ENCODE measurements at regions not wholly inside any gene's neighbourhood (a gene's known extent, or its start where the extent isn't known, plus 50 kb on each side); places are given as distances from the start of the nearest gene placed in this dataset.

DNA sequence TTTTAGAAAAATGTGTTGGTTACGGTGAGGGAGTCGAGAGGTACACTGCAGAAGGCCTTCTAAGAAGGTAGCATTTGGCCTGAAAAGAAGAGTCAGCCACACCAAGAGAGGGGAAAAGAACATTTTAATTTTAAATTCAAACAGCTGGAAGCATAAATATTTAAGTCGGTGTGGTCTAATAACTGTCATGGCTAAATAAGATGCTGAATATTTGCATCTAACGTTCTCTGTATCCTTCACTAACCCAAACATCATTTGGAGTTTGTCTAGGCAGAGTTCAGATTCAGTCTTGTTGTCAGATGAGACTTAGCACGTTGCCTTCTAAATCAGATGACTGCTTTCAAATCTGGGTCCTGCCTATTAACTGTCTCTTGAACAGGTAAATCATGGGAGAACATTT is 583.3 kb downstream of the DIPK2A start:
- Histone ChIP-seq H2AFZ (ENCODE audit: low read depth, low read length) (no peak overlapping the region), H3K27ac (ENCODE audit: low read length) (no peak overlapping the region), H3K27me3 (ENCODE audit: insufficient read depth, low read depth, low read length) (no peaks in the 10 kb centered on the region), H3F3A (ENCODE audit: insufficient read depth, low read length, poor library complexity, severe bottlenecking) (no peaks in the 10 kb centered on the region), H3K4me2 (ENCODE audit: low read length) (no peak overlapping the region), H3K4me3 (ENCODE audit: low read length) (no peak overlapping the region), H3K79me2 (replicated peaks; ENCODE audit: insufficient read depth, low read length) (no peaks in the 10 kb centered on the region), H3K9ac (ENCODE audit: low read length) (no peak overlapping the region), H3K36me3 (ENCODE audit: insufficient read depth, low read length) (no peaks in the 10 kb centered on the region), H4K20me1 (ENCODE audit: insufficient read depth) (no peaks in the 10 kb centered on the region), H3K9me3 (ENCODE audit: low read length) (no peaks in the 10 kb centered on the region), H3K9me2 (ENCODE audit: insufficient read depth, low read length) (no peaks in the 10 kb centered on the region)
- TF ChIP-seq EP300 (conservative IDR thresholded peaks at IDR 0.05; ENCODE audit: poor library complexity, severe bottlenecking) (no peak), TAF1 (IDR thresholded peaks at IDR 0.05; ENCODE audit: low read depth) (no peak), EZH2 (IDR thresholded peaks at IDR 0.05; ENCODE audit: borderline replicate concordance, insufficient read depth, low read length, poor library complexity, severe bottlenecking) (no peak), SMC3 (conservative IDR thresholded peaks at IDR 0.05; ENCODE audit: poor library complexity) (no peak), POLR2AphosphoS5 (IDR thresholded peaks at IDR 0.05) (no peak), MXI1 (conservative IDR thresholded peaks at IDR 0.05; ENCODE audit: poor library complexity, severe bottlenecking) (no peak), RAD21 (conservative IDR thresholded peaks at IDR 0.05) (no peak)
- TF ChIP-seq, protein P1, sequence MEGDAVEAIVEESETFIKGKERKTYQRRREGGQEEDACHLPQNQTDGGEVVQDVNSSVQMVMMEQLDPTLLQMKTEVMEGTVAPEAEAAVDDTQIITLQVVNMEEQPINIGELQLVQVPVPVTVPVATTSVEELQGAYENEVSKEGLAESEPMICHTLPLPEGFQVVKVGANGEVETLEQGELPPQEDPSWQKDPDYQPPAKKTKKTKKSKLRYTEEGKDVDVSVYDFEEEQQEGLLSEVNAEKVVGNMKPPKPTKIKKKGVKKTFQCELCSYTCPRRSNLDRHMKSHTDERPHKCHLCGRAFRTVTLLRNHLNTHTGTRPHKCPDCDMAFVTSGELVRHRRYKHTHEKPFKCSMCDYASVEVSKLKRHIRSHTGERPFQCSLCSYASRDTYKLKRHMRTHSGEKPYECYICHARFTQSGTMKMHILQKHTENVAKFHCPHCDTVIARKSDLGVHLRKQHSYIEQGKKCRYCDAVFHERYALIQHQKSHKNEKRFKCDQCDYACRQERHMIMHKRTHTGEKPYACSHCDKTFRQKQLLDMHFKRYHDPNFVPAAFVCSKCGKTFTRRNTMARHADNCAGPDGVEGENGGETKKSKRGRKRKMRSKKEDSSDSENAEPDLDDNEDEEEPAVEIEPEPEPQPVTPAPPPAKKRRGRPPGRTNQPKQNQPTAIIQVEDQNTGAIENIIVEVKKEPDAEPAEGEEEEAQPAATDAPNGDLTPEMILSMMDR (IDR thresholded peaks at IDR 0.05; ENCODE audit: poor library complexity, severe bottlenecking) = no peak
- TF ChIP-seq, protein P2, sequence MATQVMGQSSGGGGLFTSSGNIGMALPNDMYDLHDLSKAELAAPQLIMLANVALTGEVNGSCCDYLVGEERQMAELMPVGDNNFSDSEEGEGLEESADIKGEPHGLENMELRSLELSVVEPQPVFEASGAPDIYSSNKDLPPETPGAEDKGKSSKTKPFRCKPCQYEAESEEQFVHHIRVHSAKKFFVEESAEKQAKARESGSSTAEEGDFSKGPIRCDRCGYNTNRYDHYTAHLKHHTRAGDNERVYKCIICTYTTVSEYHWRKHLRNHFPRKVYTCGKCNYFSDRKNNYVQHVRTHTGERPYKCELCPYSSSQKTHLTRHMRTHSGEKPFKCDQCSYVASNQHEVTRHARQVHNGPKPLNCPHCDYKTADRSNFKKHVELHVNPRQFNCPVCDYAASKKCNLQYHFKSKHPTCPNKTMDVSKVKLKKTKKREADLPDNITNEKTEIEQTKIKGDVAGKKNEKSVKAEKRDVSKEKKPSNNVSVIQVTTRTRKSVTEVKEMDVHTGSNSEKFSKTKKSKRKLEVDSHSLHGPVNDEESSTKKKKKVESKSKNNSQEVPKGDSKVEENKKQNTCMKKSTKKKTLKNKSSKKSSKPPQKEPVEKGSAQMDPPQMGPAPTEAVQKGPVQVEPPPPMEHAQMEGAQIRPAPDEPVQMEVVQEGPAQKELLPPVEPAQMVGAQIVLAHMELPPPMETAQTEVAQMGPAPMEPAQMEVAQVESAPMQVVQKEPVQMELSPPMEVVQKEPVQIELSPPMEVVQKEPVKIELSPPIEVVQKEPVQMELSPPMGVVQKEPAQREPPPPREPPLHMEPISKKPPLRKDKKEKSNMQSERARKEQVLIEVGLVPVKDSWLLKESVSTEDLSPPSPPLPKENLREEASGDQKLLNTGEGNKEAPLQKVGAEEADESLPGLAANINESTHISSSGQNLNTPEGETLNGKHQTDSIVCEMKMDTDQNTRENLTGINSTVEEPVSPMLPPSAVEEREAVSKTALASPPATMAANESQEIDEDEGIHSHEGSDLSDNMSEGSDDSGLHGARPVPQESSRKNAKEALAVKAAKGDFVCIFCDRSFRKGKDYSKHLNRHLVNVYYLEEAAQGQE (IDR thresholded peaks at IDR 0.05; ENCODE audit: borderline replicate concordance) = no peak

DNA sequence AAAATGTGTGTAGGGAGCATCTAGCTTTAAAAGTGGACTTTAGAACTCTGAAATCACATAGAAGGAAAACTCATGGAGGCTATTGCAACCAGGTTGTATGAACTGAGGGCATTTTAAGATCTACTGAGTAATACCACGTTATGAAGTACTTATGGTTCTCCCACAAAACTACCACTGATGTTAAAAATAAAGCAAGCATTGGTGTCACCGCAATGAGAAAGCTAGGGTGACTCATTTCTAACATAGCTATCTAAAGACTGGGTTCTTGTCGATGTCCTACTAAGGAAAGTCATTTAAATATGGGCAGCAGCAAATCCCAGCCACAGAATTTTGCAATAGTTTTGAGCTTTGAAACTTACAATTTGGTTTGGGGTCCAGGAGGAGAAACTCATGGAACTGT is 584.8 kb downstream of the DIPK2A start:
- Histone ChIP-seq H3F3A (ENCODE audit: insufficient read depth, low read length, poor library complexity, severe bottlenecking) (no peaks in the 10 kb centered on the region), H3K36me3 (ENCODE audit: insufficient read depth, low read length) (no peaks in the 10 kb centered on the region), H3K4me2 (ENCODE audit: low read length) (no peak overlapping the region), H3K9me2 (ENCODE audit: insufficient read depth, low read length) (no peaks in the 10 kb centered on the region), H3K9me3 (ENCODE audit: low read length) (no peaks in the 10 kb centered on the region), H3K79me2 (replicated peaks; ENCODE audit: insufficient read depth, low read length) (no peaks in the 10 kb centered on the region), H3K9ac (ENCODE audit: low read length) (no peak overlapping the region), H3K27me3 (ENCODE audit: insufficient read depth, low read depth, low read length) (no peaks in the 10 kb centered on the region), H4K20me1 (ENCODE audit: insufficient read depth) (no peaks in the 10 kb centered on the region), H2AFZ (ENCODE audit: low read depth, low read length) (no peak overlapping the region), H3K27ac (ENCODE audit: low read length) (no peak overlapping the region), H3K4me3 (ENCODE audit: low read length) (no peak overlapping the region)
- no peak for TF ChIP-seq EP300 (conservative IDR thresholded peaks at IDR 0.05; ENCODE audit: poor library complexity, severe bottlenecking)
- TF ChIP-seq, protein P2 (IDR thresholded peaks at IDR 0.05; ENCODE audit: borderline replicate concordance) = no peak
- TF ChIP-seq EZH2 (IDR thresholded peaks at IDR 0.05; ENCODE audit: borderline replicate concordance, insufficient read depth, low read length, poor library complexity, severe bottlenecking) = no peak
- TF ChIP-seq POLR2AphosphoS5 (IDR thresholded peaks at IDR 0.05) = no peak
- no peak for TF ChIP-seq SMC3 (conservative IDR thresholded peaks at IDR 0.05; ENCODE audit: poor library complexity)
- no peak for TF ChIP-seq RAD21 (conservative IDR thresholded peaks at IDR 0.05)
- TF ChIP-seq MXI1 (conservative IDR thresholded peaks at IDR 0.05; ENCODE audit: poor library complexity, severe bottlenecking) = no peak
- TF ChIP-seq TAF1 (IDR thresholded peaks at IDR 0.05; ENCODE audit: low read depth) = no peak
- TF ChIP-seq, protein P1 (IDR thresholded peaks at IDR 0.05; ENCODE audit: poor library complexity, severe bottlenecking) = no peak
